HepG2 (cell line): ENCODE measurements at regions not wholly inside any gene's neighbourhood (a gene's known extent, or its start where the extent isn't known, plus 50 kb on each side); places are given as distances from the start of the nearest gene placed in this dataset.

Experiments
- FLYWCH1 ChIP-seq: sonication (generic); formaldehyde crosslinking; IDR thresholded peaks from 2 replicates; pipeline ENCODE4 v1.8.1; 2023; ENCODE audit warnings: mild to moderate bottlenecking, missing genetic modification reagents
- FOXO1 ChIP-seq: sonication (generic); formaldehyde crosslinking; IDR thresholded peaks from 2 replicates; pipeline ENCODE4 v1.4.0; 2020; ENCODE audit warnings: missing genetic modification reagents
- HNRNPUL1 ChIP-seq: fragments of 200-400 bp; formaldehyde crosslinking; IDR thresholded peaks from 2 replicates; pipeline ENCODE4 v1.6.1; 2017; ENCODE audit warnings: low read depth, mild to moderate bottlenecking, low read length, moderate library complexity
- HOXA7 ChIP-seq: sonication (generic); formaldehyde crosslinking; IDR thresholded peaks from 2 replicates; pipeline ENCODE4 v1.8.1; 2022; ENCODE audit warnings: mild to moderate bottlenecking, missing genetic modification reagents, moderate library complexity
- KLF12 ChIP-seq: sonication (generic); formaldehyde crosslinking; IDR thresholded peaks from 2 replicates; pipeline ENCODE4 v1.4.0; 2020; ENCODE audit warnings: missing genetic modification reagents, borderline replicate concordance
- PCBP1 ChIP-seq: fragments of 200-400 bp; formaldehyde crosslinking; IDR thresholded peaks from 2 replicates; pipeline ENCODE4 v1.6.1; 2017; ENCODE audit warnings: mild to moderate bottlenecking, low read depth, low read length, borderline replicate concordance
- SNAPC2 ChIP-seq: sonication (generic); formaldehyde crosslinking; IDR thresholded peaks from 2 replicates; pipeline ENCODE4 v1.8.1; 2022; ENCODE audit warnings: mild to moderate bottlenecking, missing genetic modification reagents
- TBX3 ChIP-seq: fragments of 450-650 bp; IDR thresholded peaks from 2 replicates; pipeline ENCODE4 v1.6.1; 2017; ENCODE audit warnings: antibody characterized with exemption, mild to moderate bottlenecking, inconsistent platforms, borderline replicate concordance
- THAP11 ChIP-seq: IDR thresholded peaks from 2 replicates; pipeline ENCODE4 v1.6.1; 2016; ENCODE audit warnings: missing biosample characterization, missing genetic modification reagents
- ZNF260 ChIP-seq: sonication (generic); formaldehyde crosslinking; IDR thresholded peaks from 2 replicates; pipeline ENCODE4 v1.4.0; 2020; ENCODE audit warnings: missing genetic modification reagents, low read depth, mild to moderate bottlenecking, borderline replicate concordance
- ZNF30 ChIP-seq: sonication (generic); formaldehyde crosslinking; IDR thresholded peaks from 2 replicates; pipeline ENCODE4 v1.5.0; 2020; ENCODE audit warnings: mild to moderate bottlenecking, missing genetic modification reagents
- ZNF367 ChIP-seq: sonication (generic); formaldehyde crosslinking; IDR thresholded peaks from 2 replicates; pipeline ENCODE4 v1.4.0; 2020; ENCODE audit warnings: missing genetic modification reagents, borderline replicate concordance
- ZNF441 ChIP-seq: sonication (generic); formaldehyde crosslinking; IDR thresholded peaks from 2 replicates; pipeline ENCODE4 v1.7.0; 2021; ENCODE audit warnings: missing genetic modification reagents, borderline replicate concordance
- ZNF598 ChIP-seq: sonication (generic); formaldehyde crosslinking; IDR thresholded peaks from 2 replicates; pipeline ENCODE4 v1.5.1; 2020; ENCODE audit warnings: mild to moderate bottlenecking, missing genetic modification reagents, borderline replicate concordance
- ZNF772 ChIP-seq: sonication (generic); formaldehyde crosslinking; IDR thresholded peaks from 2 replicates; pipeline ENCODE4 v1.5.0; 2020; ENCODE audit warnings: mild to moderate bottlenecking, missing genetic modification reagents
- TF ChIP-seq, protein P1 (sequence below): IDR thresholded peaks from 2 replicates; pipeline ENCODE4 v1.6.1; 2016; ENCODE audit warnings: mild to moderate bottlenecking
- TF ChIP-seq, protein P2 (sequence below), 2 experiments: IDR thresholded peaks; 2 replicates each; pipeline ENCODE4 v1.6.1; 2011 to 2012; ENCODE audit warnings: low read length in 2 of 2, borderline replicate concordance in 1 of 2, low read depth in 1 of 2, mild to moderate bottlenecking in 1 of 2, moderate library complexity in 1 of 2
- TF ChIP-seq, protein P3 (sequence below): sonication (generic); formaldehyde crosslinking; IDR thresholded peaks from 2 replicates; pipeline ENCODE4 v1.9.0; 2021; ENCODE audit warnings: mild to moderate bottlenecking, missing genetic modification reagents

DNA sequence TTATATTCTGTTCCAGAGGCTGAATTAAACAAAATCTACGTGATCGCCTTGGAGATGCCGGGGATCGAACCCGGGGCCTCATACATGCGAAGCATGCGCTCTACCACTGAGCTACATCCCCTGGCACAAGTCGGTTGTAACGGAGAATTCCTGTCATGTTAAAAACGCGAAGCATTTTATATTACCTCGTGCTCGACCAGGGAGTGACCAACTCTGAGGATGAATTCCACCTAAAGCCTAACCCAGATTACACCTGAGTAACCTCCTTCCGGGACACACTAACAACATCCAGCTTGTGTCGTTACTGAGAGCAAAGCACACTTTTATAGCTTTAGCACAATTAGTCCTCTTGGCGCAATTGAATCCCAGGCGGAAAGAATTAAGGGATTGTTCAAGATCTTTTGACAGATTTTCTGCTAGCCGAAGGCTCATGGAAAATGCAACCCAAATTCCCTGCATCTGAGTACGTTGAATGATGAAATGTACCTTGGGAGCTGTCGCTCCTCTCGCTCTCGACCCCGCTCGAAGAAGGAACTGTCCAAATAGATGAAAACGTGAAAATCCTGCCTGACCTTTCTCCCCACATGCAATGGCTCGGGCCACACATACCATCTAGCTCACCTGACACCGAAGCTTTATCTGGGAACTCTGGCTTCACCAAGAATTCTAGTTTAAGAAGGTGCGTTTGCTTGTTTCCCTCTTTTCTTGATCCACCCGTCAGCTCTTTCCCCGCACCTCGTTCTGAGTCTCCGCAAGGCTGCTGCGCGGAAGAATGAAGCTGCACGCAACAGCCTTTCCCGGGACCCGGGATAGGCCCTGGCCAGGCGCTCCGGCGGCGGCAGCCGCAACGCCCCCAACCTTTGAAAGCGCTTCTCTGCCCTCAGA is 148.3 kb downstream of the GPX5 start (continued):
- TF ChIP-seq ZNF772 (CRISPR knock-in tag) (peak; percentile 65; the same call in 1 of the 2 replicates), ZNF598 (CRISPR knock-in tag) (no peak), HOXA7 (CRISPR knock-in tag) (no peak), ZNF441 (CRISPR knock-in tag) (peak; percentile 63; the same call in 1 of the 2 replicates), ZNF367 (no peak), ZNF260 (no peak), FOXO1 (CRISPR knock-in tag) (no peak), THAP11 (CRISPR knock-in tag) (peak; percentile 66), SNAPC2 (CRISPR knock-in tag) (peak; percentile 66; the same call in 1 of the 2 replicates), TBX3 (no peak), KLF12 (CRISPR knock-in tag) (no peak), FLYWCH1 (no peak), ZNF30 (CRISPR knock-in tag) (no peak), HNRNPUL1 (no peak), PCBP1 (no peak)
- TF ChIP-seq, protein P1, sequence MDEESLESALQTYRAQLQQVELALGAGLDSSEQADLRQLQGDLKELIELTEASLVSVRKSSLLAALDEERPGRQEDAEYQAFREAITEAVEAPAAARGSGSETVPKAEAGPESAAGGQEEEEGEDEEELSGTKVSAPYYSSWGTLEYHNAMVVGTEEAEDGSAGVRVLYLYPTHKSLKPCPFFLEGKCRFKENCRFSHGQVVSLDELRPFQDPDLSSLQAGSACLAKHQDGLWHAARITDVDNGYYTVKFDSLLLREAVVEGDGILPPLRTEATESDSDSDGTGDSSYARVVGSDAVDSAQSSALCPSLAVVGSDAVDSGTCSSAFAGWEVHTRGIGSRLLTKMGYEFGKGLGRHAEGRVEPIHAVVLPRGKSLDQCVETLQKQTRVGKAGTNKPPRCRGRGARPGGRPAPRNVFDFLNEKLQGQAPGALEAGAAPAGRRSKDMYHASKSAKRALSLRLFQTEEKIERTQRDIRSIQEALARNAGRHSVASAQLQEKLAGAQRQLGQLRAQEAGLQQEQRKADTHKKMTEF (CRISPR knock-in tag): peak; percentile 79
- TF ChIP-seq, protein P2, sequence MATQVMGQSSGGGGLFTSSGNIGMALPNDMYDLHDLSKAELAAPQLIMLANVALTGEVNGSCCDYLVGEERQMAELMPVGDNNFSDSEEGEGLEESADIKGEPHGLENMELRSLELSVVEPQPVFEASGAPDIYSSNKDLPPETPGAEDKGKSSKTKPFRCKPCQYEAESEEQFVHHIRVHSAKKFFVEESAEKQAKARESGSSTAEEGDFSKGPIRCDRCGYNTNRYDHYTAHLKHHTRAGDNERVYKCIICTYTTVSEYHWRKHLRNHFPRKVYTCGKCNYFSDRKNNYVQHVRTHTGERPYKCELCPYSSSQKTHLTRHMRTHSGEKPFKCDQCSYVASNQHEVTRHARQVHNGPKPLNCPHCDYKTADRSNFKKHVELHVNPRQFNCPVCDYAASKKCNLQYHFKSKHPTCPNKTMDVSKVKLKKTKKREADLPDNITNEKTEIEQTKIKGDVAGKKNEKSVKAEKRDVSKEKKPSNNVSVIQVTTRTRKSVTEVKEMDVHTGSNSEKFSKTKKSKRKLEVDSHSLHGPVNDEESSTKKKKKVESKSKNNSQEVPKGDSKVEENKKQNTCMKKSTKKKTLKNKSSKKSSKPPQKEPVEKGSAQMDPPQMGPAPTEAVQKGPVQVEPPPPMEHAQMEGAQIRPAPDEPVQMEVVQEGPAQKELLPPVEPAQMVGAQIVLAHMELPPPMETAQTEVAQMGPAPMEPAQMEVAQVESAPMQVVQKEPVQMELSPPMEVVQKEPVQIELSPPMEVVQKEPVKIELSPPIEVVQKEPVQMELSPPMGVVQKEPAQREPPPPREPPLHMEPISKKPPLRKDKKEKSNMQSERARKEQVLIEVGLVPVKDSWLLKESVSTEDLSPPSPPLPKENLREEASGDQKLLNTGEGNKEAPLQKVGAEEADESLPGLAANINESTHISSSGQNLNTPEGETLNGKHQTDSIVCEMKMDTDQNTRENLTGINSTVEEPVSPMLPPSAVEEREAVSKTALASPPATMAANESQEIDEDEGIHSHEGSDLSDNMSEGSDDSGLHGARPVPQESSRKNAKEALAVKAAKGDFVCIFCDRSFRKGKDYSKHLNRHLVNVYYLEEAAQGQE (IDR thresholded peaks at IDR 0.05; ENCODE audit: borderline replicate concordance in 1 of 2, low read depth in 1 of 2, low read length in 2 of 2): peak in 1 of 2 experiments; percentile 55; a peak in 3 of 4 replicates
- TF ChIP-seq, protein P3, sequence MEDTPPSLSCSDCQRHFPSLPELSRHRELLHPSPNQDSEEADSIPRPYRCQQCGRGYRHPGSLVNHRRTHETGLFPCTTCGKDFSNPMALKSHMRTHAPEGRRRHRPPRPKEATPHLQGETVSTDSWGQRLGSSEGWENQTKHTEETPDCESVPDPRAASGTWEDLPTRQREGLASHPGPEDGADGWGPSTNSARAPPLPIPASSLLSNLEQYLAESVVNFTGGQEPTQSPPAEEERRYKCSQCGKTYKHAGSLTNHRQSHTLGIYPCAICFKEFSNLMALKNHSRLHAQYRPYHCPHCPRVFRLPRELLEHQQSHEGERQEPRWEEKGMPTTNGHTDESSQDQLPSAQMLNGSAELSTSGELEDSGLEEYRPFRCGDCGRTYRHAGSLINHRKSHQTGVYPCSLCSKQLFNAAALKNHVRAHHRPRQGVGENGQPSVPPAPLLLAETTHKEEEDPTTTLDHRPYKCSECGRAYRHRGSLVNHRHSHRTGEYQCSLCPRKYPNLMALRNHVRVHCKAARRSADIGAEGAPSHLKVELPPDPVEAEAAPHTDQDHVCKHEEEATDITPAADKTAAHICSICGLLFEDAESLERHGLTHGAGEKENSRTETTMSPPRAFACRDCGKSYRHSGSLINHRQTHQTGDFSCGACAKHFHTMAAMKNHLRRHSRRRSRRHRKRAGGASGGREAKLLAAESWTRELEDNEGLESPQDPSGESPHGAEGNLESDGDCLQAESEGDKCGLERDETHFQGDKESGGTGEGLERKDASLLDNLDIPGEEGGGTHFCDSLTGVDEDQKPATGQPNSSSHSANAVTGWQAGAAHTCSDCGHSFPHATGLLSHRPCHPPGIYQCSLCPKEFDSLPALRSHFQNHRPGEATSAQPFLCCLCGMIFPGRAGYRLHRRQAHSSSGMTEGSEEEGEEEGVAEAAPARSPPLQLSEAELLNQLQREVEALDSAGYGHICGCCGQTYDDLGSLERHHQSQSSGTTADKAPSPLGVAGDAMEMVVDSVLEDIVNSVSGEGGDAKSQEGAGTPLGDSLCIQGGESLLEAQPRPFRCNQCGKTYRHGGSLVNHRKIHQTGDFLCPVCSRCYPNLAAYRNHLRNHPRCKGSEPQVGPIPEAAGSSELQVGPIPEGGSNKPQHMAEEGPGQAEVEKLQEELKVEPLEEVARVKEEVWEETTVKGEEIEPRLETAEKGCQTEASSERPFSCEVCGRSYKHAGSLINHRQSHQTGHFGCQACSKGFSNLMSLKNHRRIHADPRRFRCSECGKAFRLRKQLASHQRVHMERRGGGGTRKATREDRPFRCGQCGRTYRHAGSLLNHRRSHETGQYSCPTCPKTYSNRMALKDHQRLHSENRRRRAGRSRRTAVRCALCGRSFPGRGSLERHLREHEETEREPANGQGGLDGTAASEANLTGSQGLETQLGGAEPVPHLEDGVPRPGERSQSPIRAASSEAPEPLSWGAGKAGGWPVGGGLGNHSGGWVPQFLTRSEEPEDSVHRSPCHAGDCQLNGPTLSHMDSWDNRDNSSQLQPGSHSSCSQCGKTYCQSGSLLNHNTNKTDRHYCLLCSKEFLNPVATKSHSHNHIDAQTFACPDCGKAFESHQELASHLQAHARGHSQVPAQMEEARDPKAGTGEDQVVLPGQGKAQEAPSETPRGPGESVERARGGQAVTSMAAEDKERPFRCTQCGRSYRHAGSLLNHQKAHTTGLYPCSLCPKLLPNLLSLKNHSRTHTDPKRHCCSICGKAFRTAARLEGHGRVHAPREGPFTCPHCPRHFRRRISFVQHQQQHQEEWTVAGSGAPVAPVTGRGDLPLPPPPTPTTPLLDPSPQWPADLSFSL: peak; percentile 64
